NB4 (cell line): ENCODE measurements at regions not wholly inside any gene's neighbourhood (a gene's known extent, or its start where the extent isn't known, plus 50 kb on each side); places are given as distances from the start of the nearest gene placed in this dataset.

Experiments used
- MYC ChIP-seq: IDR thresholded peaks from 2 replicates; pipeline ENCODE4 v1.6.1; 2011; ENCODE audit warnings: low read depth, low read length
- POLR2A ChIP-seq: IDR thresholded peaks from 2 replicates; pipeline ENCODE4 v1.6.1; 2011; ENCODE audit warnings: mild to moderate bottlenecking; ENCODE audit not compliant: insufficient read length; ENCODE audit errors: extremely low read depth
- TF ChIP-seq, protein P1 (sequence below): IDR thresholded peaks from one replicate; pipeline ENCODE4 v1.5.1; 2012; ENCODE audit warnings: low read depth, low read length

GRCh38 chr14:61614693-61615092, 80.6 kb upstream of the HIF1A start:
- TF ChIP-seq, protein P1, sequence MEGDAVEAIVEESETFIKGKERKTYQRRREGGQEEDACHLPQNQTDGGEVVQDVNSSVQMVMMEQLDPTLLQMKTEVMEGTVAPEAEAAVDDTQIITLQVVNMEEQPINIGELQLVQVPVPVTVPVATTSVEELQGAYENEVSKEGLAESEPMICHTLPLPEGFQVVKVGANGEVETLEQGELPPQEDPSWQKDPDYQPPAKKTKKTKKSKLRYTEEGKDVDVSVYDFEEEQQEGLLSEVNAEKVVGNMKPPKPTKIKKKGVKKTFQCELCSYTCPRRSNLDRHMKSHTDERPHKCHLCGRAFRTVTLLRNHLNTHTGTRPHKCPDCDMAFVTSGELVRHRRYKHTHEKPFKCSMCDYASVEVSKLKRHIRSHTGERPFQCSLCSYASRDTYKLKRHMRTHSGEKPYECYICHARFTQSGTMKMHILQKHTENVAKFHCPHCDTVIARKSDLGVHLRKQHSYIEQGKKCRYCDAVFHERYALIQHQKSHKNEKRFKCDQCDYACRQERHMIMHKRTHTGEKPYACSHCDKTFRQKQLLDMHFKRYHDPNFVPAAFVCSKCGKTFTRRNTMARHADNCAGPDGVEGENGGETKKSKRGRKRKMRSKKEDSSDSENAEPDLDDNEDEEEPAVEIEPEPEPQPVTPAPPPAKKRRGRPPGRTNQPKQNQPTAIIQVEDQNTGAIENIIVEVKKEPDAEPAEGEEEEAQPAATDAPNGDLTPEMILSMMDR = no peak
- TF ChIP-seq POLR2A (no peak), MYC (no peak)
